ENCODE measurements at regions not wholly inside any gene's neighbourhood (a gene's known extent, or its start where the extent isn't known, plus 50 kb on each side); places are given as distances from the start of the nearest gene placed in this dataset.

GRCh38 chr11:29914203-29914930 is 102.5 kb downstream of the KCNA4 start:
- Histone ChIP-seq H4K20me1 (ENCODE audit: insufficient read depth) (no peaks in the 10 kb centered on the region), H3K79me2 (ENCODE audit: insufficient read depth, low read length) (no peaks in the 10 kb centered on the region), H3K27ac (ENCODE audit: low read depth, low read length) (no peak overlapping the region), H3K4me2 (ENCODE audit: low read length) (no peak overlapping the region), H3K9me2 (ENCODE audit: insufficient read depth) (no peaks in the 10 kb centered on the region), H3K27me3 (ENCODE audit: insufficient read depth, low read length) (no peaks in the 10 kb centered on the region), H3K4me1 (ENCODE audit: control insufficient read depth in 1 of 2, insufficient read depth in 2 of 2, low read length in 2 of 2) (no peaks in the 10 kb centered on the region), H3K9ac (ENCODE audit: low read length) (no peak overlapping the region), H3K4me3 (replicated peaks in 1 of 2; ENCODE audit: low read depth in 1 of 2, low read length in 2 of 2) (no peak overlapping the region), H3K9me3 (ENCODE audit: control insufficient read depth in 1 of 2, insufficient read depth in 1 of 2, low read depth in 1 of 2, low read length in 2 of 2) (peaks cover 0 to 4% of the 10 kb centered on the region in 2 experiments; a peak in 1 of 4 replicates), H3K36me3 (ENCODE audit: control insufficient read depth in 1 of 2, insufficient read depth in 2 of 2, low read length in 2 of 2) (no peaks in the 10 kb centered on the region), H2AFZ (ENCODE audit: low read depth, low read length, poor library complexity, severe bottlenecking) (no peak overlapping the region)
- RAD21 ChIA-PET (ENCODE audit: low non-redundant PET in 1 of 2, low total read pairs in 2 of 2, uncharacterized antibody in 2 of 2, unreplicated experiment in 2 of 2), result no interaction called here
- CTCF ChIA-PET, result no interaction called here
- POLR2A ChIA-PET, result no interaction called here
- DNase-seq (ENCODE audit: low read depth, low spot score) (no peak), ATAC-seq (no peak)
- BruUV-seq (replicated peaks), result no TSS peak
- TF ChIP-seq SRF (IDR thresholded peaks at IDR 0.05; ENCODE audit: low read depth) (no peak), JUND (IDR thresholded peaks at IDR 0.05) (no peak), POLR2AphosphoS5 (IDR thresholded peaks at IDR 0.05; ENCODE audit: low read depth, low read length) (no peak), TCF7L2 (IDR thresholded peaks at IDR 0.05; ENCODE audit: borderline replicate concordance, extremely low read depth, insufficient read depth, insufficient read length) (no peak), EZH2phosphoT487 (IDR thresholded peaks at IDR 0.05; ENCODE audit: borderline replicate concordance) (no peak), MAX (IDR thresholded peaks at IDR 0.05) (no peak), ZFX (IDR thresholded peaks at IDR 0.05) (no peak), CBX3 (IDR thresholded peaks at IDR 0.05; ENCODE audit: low read depth) (no peak), RAD21 (IDR thresholded peaks at IDR 0.05; ENCODE audit: low read depth) (no peak), SIN3A (IDR thresholded peaks at IDR 0.05; ENCODE audit: low read depth) (no peak), CEBPB (IDR thresholded peaks at IDR 0.05; ENCODE audit: low read depth) (no peak), EGR1 (IDR thresholded peaks at IDR 0.05; ENCODE audit: low read depth) (no peak), EZH2 (IDR thresholded peaks at IDR 0.05) (no peak), ZNF274 (IDR thresholded peaks at IDR 0.05; ENCODE audit: low read depth, low read length) (no peak), ELF1 (IDR thresholded peaks at IDR 0.05; ENCODE audit: borderline replicate concordance, low read depth) (no peak), YY1 (IDR thresholded peaks at IDR 0.05; ENCODE audit: extremely low read depth, insufficient replicate concordance, low read depth, low read length) (no peak)
- TF ChIP-seq, protein P1, sequence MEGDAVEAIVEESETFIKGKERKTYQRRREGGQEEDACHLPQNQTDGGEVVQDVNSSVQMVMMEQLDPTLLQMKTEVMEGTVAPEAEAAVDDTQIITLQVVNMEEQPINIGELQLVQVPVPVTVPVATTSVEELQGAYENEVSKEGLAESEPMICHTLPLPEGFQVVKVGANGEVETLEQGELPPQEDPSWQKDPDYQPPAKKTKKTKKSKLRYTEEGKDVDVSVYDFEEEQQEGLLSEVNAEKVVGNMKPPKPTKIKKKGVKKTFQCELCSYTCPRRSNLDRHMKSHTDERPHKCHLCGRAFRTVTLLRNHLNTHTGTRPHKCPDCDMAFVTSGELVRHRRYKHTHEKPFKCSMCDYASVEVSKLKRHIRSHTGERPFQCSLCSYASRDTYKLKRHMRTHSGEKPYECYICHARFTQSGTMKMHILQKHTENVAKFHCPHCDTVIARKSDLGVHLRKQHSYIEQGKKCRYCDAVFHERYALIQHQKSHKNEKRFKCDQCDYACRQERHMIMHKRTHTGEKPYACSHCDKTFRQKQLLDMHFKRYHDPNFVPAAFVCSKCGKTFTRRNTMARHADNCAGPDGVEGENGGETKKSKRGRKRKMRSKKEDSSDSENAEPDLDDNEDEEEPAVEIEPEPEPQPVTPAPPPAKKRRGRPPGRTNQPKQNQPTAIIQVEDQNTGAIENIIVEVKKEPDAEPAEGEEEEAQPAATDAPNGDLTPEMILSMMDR (IDR thresholded peaks at IDR 0.05 in 2 of 3, conservative IDR thresholded peaks at IDR 0.05 in 1 of 3; ENCODE audit: borderline replicate concordance in 1 of 3, insufficient read depth in 1 of 3, low read depth in 2 of 3, low read length in 2 of 3), result no peak
- TF ChIP-seq, protein P2, sequence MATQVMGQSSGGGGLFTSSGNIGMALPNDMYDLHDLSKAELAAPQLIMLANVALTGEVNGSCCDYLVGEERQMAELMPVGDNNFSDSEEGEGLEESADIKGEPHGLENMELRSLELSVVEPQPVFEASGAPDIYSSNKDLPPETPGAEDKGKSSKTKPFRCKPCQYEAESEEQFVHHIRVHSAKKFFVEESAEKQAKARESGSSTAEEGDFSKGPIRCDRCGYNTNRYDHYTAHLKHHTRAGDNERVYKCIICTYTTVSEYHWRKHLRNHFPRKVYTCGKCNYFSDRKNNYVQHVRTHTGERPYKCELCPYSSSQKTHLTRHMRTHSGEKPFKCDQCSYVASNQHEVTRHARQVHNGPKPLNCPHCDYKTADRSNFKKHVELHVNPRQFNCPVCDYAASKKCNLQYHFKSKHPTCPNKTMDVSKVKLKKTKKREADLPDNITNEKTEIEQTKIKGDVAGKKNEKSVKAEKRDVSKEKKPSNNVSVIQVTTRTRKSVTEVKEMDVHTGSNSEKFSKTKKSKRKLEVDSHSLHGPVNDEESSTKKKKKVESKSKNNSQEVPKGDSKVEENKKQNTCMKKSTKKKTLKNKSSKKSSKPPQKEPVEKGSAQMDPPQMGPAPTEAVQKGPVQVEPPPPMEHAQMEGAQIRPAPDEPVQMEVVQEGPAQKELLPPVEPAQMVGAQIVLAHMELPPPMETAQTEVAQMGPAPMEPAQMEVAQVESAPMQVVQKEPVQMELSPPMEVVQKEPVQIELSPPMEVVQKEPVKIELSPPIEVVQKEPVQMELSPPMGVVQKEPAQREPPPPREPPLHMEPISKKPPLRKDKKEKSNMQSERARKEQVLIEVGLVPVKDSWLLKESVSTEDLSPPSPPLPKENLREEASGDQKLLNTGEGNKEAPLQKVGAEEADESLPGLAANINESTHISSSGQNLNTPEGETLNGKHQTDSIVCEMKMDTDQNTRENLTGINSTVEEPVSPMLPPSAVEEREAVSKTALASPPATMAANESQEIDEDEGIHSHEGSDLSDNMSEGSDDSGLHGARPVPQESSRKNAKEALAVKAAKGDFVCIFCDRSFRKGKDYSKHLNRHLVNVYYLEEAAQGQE (IDR thresholded peaks at IDR 0.05; ENCODE audit: low read depth), result no peak
- intact Hi-C loops (cut with micrococcal nuclease), result no loop called here
